GM23338 (cell line): ENCODE measurements at regions not wholly inside any gene's neighbourhood (a gene's known extent, or its start where the extent isn't known, plus 50 kb on each side); places are given as distances from the start of the nearest gene placed in this dataset.

Experiments
- TF ChIP-seq, protein P1 (sequence below), 2 experiments: fragments of 200-600 bp in 1 of 2; sonication (generic) in 1 of 2; conservative IDR thresholded peaks; 2 replicates each; pipeline versions ENCODE4 v1.5.1 to v1.6.1; 2016 to 2017; ENCODE audit warnings: antibody characterized with exemption in 2 of 2, low read depth in 2 of 2, mild to moderate bottlenecking in 2 of 2, moderate library complexity in 1 of 2
- TF ChIP-seq, protein P2 (sequence below): IDR thresholded peaks from one replicate; pipeline ENCODE4 v1.6.1; 2018; ENCODE audit warnings: antibody characterized with exemption; ENCODE audit not compliant: unreplicated experiment

DNA sequence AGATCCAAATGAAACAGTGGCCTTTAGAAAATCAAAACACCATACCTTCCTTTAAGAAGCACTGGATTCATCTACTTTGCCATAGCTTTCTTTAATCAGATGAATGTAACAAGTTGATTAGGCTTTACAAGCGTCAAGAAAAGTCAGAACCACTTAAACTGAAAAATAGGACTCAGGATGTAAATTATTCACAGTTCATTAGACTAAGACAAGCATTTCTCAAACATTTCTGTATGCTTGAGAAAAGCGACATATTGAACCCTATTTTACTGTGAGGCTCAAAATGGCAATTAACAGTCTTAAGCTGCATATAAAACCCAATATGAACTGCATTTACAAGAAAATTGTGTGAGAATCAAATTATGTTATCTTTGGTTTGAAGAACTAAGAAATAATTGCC is 256.7 kb upstream of the SNX7 start:
- TF ChIP-seq, protein P1, sequence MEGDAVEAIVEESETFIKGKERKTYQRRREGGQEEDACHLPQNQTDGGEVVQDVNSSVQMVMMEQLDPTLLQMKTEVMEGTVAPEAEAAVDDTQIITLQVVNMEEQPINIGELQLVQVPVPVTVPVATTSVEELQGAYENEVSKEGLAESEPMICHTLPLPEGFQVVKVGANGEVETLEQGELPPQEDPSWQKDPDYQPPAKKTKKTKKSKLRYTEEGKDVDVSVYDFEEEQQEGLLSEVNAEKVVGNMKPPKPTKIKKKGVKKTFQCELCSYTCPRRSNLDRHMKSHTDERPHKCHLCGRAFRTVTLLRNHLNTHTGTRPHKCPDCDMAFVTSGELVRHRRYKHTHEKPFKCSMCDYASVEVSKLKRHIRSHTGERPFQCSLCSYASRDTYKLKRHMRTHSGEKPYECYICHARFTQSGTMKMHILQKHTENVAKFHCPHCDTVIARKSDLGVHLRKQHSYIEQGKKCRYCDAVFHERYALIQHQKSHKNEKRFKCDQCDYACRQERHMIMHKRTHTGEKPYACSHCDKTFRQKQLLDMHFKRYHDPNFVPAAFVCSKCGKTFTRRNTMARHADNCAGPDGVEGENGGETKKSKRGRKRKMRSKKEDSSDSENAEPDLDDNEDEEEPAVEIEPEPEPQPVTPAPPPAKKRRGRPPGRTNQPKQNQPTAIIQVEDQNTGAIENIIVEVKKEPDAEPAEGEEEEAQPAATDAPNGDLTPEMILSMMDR (conservative IDR thresholded peaks at IDR 0.05; ENCODE audit: low read depth in 2 of 2) = no peak
- TF ChIP-seq, protein P2, sequence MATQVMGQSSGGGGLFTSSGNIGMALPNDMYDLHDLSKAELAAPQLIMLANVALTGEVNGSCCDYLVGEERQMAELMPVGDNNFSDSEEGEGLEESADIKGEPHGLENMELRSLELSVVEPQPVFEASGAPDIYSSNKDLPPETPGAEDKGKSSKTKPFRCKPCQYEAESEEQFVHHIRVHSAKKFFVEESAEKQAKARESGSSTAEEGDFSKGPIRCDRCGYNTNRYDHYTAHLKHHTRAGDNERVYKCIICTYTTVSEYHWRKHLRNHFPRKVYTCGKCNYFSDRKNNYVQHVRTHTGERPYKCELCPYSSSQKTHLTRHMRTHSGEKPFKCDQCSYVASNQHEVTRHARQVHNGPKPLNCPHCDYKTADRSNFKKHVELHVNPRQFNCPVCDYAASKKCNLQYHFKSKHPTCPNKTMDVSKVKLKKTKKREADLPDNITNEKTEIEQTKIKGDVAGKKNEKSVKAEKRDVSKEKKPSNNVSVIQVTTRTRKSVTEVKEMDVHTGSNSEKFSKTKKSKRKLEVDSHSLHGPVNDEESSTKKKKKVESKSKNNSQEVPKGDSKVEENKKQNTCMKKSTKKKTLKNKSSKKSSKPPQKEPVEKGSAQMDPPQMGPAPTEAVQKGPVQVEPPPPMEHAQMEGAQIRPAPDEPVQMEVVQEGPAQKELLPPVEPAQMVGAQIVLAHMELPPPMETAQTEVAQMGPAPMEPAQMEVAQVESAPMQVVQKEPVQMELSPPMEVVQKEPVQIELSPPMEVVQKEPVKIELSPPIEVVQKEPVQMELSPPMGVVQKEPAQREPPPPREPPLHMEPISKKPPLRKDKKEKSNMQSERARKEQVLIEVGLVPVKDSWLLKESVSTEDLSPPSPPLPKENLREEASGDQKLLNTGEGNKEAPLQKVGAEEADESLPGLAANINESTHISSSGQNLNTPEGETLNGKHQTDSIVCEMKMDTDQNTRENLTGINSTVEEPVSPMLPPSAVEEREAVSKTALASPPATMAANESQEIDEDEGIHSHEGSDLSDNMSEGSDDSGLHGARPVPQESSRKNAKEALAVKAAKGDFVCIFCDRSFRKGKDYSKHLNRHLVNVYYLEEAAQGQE = no peak
